AML-193 (cell line): ENCODE measurements at regions not wholly inside any gene's neighbourhood (a gene's known extent, or its start where the extent isn't known, plus 50 kb on each side); places are given as distances from the start of the nearest gene placed in this dataset.

Source experiments
- DNase-seq, 2 experiments: peaks; one replicate each; lab custom pipeline; 2025; lab: John Stamatoyannopoulos, UW

DNA sequence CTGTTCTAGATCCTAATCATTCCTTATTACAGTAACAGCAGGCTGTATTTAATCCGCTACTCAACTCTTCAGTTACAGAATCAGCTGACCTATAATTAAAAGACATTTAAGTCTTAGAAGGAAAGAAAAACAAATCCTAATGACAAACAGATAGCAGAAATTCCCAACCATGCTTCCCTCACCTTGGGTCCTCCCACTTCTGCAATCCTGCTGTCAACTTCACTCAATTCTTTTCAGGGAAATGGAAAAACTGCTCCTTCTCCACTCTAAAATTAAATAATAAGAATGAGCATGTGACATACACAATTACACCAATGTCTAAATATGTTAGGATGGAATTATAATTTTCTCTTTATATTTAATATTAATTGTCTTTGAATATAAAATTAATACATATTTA, 182.6 kb upstream of the LYPLAL1 start:
- no peak for DNase-seq

DNA sequence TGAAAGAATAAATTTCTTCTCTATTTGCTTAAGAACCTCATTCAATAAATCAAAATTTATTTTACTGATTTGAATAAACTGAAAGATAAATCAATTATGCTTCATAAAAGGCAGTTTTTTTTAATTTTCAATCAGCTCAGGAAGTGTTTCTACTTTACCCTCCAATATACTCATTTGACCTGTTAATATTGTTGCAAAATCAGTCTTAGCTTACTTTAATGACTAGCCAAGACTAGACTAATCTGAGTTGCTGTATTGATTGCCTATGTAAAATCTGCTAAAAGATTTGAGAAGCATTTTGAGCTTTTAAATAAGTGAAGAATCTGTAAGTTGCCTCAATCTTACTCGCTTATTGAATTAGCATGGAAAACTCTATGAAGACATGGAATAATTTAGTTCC, 179.1 kb upstream of the LYPLAL1 start:
- DNase-seq: no peak

DNA sequence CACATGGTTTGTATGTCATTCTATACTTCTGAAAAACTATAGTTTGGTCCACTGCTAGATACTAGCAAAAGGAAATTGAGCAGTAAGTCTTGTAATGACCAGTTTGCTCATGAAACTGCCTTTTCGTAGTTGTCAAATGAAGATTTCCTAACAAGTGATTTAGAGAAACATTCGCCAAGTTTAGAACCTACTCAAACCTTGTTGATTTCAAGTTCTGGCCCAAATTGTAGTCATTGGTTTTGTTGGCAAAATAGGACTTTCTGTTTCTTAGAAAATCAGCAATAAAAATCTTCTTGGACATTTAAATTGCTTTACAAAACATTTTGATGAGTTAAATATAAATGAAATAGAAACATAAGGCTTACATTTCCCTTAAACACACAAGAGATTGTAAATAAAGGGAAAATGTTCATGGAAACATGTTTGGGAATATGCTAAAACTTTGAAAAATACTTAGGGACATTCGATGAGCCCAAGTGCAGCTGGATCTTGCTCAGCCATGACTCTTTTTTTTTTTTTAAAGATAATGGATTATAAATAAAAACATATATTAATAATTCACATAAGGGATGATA, 178.5 kb upstream of the LYPLAL1 start:
- no peak for DNase-seq

DNA sequence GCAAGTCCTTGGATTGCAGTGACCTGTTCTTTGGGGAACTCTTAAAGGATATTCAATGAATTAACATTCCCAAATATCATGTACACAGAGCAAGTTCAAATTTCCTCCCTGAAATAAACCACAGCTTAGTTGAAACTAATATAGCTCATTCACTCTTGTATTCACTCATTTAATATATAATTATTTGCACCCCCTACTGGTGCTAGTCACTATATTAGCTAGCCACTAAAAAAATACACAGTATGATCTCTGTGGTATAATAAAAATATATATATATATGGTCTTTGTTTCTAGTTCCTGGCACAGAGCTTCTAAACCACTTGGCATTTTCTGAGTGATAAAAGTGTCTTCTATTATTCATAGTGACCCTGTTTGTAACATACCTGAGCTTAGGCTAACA, 177.3 kb upstream of the LYPLAL1 start:
- DNase-seq: peak; percentile 4 to 13

DNA sequence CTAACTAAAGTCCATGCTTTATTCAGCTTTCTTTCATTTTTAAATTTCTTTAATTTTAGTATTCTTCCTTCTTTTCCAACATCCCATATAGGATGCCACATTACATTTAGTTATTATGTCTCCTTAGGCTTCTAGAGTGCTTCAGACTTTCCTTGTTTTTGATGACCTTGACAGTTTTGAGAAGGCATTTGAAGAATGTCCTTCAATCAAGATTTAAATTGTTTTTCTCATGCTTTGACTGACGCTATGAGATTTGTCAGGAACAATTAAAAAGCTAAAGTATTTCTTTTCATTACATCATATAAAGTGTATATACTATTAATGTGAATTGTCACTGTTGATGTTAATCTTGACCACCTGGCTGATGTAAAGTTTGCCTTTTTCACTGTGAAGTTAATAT, 173.7 kb upstream of the LYPLAL1 start:
- DNase-seq: no peak

DNA sequence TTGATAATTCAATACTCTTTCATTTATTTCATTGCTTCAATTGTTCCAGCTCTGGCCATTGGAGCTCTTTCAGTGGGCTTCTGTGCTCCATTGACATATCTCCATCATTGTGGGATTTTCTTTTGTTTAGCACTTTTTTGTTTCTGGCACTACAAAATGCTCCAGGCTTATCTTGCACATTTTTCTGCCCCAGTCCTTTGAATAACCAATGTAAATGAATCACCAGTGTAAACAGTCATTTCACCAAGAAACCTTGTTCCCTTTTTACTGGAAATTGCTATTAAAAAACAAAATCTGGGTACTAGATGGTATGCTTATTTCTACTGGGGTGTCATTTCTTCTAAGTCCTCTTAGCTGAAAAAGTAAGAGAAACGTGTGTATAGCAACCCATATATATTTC, 173.0 kb upstream of the LYPLAL1 start:
- DNase-seq: no peak

DNA sequence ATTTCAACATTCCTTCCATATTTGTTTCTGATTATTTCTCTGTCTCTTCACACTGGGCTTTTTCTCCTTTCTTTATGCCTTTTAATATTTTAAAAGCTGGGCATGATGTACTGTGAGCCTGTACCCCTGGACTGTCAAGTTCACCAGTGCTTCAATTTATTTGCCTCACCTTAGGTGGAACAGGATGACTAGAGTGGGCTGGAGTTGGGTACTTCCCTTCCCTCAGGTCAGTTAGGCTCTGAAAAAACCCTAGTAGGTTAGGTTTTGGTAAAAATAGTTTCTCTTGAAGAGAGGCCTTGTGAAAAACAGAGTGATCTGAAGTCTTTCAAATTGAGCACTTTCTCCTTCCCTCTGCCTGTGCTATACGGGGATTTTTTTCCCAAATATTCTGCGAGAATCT, 163.0 kb upstream of the LYPLAL1 start:
- no peak for DNase-seq

DNA sequence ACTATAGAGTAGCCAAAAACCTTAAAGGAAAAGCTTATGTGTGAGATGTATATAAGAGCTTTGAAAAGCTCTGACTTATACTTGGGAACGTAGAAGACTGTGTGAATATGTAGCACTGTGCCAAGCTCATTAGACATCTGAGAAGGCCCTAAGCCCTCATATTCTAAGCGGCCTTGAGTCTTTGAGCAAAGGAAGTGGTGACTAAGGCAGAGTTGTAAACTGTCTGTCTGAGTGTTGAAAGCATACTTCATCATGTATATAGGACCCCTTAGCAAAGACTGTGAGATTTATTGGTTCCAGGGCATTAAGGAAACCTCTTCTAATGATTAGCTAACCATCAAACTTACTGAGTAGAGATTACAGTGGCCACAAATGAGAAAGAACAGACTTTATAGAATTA, 153.3 kb upstream of the LYPLAL1 start:
- DNase-seq: no peak

DNA sequence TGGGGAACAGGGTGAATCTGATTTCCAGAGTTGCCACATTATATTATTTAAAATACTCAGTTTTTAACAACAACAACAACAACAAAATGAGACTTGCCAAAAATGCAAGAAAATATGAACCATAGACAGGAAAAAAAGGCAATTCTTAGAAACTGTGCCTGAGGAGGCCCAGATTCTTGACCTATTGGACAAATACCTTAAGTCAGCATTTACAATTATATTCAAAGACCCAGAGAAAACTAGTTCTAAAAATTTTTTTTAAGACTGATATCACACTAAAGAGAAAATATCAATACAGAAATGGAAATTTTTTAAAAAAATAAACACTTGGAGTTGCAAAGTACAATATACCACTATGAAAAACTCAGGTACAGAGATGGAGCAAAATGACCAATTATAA, 152.8 kb upstream of the LYPLAL1 start:
- no peak for DNase-seq

DNA sequence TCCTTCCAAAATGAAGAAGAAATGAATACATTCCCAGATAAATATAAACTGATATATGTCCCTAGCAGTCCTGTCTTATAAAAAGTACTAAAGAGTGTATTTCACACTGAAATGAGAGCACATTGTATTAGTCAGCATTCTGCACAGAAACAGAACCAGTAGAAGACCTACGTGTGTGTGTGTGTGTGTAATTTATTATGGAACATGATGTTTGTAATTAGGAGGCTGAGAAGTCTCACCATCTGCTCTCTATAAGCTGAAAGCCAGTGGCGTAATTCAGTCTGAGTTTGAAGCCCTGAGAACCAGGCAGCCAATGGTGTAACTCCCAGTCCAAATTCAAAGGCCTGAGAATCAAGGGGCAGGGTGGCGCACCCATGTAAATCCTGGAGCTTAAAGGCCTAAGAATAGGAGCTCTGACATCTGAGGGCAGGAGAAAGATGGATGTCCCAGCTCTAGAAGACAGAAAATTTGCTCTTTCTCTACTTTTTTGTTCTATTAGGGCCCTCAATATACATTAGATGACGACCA, 146.5 kb upstream of the LYPLAL1 start:
- DNase-seq: no peak

DNA sequence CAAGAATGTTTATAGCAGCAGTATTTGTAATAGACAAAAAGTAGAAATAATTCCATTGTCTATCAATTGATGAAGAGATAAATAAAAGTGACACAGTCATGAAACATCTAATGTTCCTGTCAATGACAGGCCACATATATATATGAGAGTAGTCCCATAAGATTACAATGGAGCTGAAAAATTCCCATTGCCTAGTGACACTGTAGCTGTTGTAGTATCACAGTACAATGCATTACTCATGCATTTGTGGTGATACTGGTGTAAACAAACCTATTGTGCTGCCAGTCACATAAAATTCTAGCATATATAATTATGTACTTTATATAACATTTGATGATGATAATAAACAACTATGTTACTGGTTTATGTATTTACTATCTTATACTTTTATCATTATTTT, 141.9 kb upstream of the LYPLAL1 start:
- no peak for DNase-seq

DNA sequence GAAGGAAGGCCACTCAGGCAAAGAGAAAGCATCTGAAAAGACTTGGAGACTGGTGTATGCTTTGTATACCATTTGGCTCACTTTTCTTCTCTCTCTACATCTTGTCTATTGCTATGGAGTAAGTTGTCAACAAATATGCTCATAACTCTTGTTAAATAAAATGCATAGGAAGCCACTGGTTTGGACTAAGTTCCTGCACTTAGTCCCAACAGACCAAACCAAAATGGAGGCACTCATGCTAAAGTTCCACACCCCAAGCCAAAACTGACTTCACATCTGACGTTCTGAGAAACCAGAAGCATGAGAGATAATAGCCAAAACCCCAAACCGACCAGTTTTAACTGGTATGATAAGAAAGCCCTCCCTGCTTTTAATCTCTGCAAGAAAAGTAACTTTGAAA, 135.3 kb upstream of the LYPLAL1 start:
- DNase-seq: no peak

DNA sequence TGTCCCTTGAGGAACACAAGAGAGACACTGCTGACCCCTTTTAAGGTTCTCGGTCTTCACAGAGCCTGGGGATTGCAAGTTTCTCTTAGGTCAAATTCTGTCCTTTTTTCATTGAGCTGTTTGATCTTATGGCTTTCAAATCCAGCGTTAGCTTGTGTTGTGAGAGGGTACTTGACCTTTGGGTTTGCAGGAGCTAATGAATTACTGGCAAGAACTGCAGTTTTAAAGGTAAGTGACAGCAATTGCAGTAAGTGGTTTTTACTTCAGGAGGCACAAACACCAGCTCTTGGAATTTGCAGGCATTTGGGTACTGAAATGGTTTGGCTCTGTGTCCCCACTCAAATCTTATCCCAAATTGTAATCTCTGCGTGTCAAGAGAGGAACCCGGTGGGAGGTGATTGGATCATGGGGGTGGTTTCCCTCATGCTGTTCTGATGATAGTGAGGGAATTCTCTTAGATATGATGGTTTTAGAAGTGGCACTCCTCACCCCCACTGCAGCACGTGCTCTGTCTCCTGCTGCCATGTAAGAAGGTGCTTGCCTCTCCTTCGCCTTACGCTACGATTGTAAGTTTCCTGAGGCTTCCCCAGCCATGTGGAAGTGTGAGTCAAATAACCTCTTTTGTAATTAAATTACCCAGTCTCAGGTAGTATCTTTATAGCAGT, 134.5 kb upstream of the LYPLAL1 start:
- no peak for DNase-seq

DNA sequence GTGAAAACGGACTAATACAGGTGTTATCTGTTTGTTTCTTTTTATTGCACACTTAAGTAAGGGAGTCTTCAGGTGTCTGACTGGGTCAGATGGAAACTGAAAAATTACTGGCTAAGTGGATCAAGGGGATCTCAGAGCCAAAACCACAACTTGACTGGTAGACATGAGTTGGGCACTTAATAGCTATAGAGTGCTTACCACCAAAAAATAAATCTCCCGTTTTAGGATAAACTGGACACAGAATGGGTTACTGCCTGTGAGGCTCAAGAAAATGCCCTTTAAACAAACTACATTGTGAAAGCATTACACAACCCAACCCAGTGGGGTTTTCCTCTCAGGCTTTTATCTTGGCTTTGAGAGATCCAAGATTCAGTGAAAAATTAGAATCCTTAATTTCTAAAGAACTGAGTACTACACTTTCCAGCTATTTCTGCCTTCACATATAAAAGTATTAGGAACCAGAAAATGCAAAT, 134.0 kb upstream of the LYPLAL1 start:
- no peak for DNase-seq

DNA sequence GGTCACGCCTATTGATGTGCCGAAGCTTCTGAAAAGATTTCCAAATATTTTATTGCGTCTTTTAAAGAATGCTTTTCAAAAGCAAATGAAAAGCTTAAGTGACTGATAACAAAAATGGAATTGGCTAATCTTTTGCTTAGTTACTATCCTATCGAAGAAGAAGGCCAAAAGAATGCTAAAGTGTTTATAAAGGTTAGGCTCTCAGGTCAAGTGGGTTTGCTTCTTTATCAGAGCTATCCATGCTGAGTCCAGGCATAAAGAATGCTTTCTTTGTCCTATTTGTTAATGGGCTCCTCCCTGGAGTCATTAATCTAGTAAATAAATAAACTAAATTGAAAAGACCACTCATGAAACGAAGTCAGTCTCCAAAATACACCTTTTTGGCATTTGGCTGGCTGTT, 133.4 kb upstream of the LYPLAL1 start:
- no peak for DNase-seq

DNA sequence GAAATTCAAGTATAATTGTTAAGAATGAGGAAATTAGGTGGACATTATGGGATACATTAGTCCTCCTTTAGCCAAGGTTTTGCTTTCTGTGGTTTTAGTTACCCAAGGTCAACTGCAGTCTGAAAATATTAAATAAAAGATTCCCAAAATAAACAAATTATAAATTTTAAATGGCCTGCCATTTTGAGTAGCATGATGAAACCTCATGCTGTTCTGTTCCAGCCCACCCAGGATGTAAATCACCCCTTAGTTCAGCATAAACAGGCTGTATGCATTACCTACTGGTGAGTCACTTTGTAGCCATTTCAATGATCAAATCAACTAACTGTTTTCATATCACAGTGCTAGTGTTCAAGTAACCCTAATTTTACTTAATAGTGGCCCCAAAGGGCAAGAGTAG, 132.5 kb upstream of the LYPLAL1 start:
- no peak for DNase-seq

DNA sequence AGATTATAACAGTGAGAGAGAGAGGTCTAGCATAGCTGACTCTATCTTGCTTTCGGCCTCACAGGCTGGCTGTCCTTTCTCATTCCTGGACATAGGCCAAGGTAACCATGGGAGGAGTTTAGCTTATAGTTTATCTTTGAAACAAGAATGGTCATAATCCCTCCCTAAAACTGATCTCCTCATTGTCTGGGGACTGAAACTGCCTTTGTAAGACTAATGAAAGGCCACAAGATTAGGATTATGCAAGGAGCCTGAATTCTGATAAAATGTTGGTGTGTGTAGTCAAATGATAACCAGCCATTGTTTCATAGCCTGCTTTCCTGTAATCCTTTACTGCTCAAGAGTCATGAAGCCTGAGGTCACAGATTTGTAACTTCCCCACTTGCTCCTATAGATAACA, 131.9 kb upstream of the LYPLAL1 start:
- no peak for DNase-seq

DNA sequence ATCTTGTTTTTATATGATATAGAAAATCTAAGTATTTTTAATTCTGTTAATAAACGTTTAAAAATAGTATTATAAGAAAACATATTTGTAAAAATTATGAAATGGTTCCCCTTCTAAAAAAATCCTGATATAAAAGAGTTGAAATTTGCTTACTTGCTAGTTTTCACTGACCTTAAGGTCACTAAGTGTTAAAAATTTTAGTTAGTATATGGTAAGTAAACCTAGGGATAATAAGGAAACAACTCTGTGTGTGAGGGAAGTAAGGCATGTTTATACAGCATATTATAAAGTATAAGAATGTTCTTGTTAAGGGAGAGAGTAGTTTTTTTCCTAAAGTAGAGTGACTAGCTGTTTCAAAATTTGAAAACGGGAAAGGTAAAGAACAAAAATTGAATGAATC, 130.9 kb upstream of the LYPLAL1 start:
- no peak for DNase-seq

DNA sequence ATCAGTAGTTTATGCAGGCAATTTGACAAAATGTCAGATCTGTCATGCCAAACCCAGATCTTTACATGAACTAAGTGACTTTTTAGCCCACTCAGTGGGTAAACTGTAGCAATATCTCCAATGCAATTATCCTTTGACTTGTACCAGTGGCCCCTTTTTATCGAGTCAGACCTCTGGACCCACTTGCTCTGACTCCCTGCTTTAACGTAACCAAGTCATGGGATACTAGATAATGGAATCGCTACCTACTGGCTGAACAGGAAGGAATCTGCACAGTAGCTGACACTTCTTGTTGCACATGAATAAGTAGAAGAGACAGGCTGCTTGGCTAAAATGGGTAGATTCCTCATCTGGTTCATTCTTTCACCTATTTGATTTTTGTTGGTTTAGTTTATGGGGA, 128.4 kb upstream of the LYPLAL1 start:
- DNase-seq: no peak

DNA sequence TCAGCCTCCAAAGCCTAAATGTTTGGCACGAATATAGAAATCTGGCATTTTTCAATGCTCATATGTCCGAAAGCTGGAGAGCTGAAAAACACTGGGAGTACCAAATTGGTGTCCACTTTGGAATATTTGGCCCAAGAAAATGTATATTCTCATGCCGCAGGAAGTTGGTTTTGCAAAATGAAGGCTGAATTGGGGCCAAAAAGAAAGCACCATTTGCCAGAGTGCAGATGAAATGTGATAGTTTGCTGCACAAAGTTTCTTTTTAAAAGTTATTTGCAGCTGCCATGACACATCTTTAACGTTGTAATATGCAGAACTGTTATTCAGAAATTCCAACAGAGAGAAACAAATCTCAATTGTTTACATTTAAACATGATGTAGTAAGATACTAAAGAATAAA, 124.2 kb upstream of the LYPLAL1 start:
- no peak for DNase-seq

DNA sequence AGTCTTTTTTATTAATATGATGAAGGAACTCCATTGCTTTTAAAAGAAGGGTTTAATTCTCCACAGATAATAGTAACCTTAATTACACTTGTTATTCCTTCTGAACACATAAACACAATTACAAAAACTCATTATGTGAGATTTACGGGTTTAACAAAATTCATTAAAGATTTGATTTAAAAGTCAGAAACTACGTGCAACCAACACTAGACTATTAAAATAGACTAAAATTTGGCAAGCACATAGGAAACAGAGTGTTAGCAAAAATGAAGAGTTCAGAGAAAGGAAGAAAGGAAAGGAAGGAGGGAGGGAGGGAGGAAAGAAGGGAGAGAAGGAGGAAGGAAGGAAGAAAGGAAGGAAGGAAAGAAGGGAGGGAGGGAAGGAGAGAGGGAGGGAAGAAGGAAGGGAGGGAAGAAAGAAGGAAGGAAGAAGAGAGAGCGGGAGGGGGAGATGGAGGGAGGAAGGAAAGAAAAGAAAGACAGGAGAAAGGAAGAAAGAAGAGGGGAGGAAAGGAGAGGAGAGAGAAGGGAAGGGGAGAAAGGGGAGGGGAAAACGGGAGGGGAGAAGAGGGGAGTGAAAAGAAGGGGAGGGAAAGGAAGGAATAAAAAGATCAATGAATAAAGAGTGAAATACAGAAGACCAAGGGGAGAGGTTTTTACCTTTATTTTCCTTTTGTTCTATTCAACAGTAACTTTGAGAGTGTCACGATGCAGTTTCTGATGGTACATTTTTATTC, 123.4 kb upstream of the LYPLAL1 start:
- no peak for DNase-seq

DNA sequence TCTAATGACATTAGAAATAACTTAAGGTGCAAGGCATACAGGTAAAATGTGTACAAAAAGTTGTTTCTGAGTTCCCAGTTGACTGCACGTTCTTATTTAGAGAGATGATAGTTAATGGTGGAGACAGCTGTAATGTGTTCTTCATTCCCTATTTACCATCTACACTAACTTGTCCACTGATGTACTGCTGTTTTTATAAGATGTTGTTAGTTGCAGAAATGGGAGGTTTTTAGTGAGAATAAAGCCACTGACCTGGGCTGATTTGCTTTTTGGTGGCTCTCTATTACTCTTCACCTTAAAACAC, 122.9 kb upstream of the LYPLAL1 start:
- DNase-seq: no peak

DNA sequence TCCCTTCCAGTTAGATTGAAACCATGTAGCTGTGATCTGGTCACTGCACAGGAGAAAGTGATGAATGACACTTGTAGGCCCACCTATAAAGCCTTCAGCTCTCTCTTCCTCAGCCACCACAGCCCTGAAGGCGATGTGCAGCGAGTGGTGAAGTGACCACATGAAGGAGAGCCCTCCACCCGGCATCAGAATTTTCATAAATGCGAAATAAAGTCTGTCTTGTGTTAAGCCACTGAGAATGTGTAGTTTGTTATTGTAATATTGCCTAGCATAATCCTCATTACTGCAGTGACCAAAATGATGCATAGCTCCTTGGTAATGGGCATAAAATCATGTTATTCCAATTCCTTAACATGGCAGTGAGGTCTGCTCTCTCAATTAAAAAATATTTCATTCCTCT, 122.1 kb upstream of the LYPLAL1 start:
- DNase-seq: no peak
